ENCODE measurements at regions not wholly inside any gene's neighbourhood (a gene's known extent, or its start where the extent isn't known, plus 50 kb on each side); places are given as distances from the start of the nearest gene placed in this dataset.
"Not testable (repeated sequence)": the region's sequence is repeated elsewhere in the genome, so short reads cannot be mapped to it uniquely, and the experiment has no call there.

GRCh38 chr9:42335984-42336657 lies 152.7 kb downstream of the SPATA31A6 start:
- not testable (repeated sequence) for H3K9me3 ChIP-seq (ENCODE audit: low read length); H3K4me2 ChIP-seq (ENCODE audit: low read depth, low read length, poor library complexity, severe bottlenecking); DNase-seq; H3K79me2 ChIP-seq (ENCODE audit: low read length); H3K27ac ChIP-seq (ENCODE audit: low read length); H3K4me3 ChIP-seq (ENCODE audit: low read length); H3K9me2 ChIP-seq (replicated peaks; ENCODE audit: insufficient read depth, low read length); H2AFZ ChIP-seq (ENCODE audit: low read length); H4K20me1 ChIP-seq (ENCODE audit: insufficient read depth, low read depth, low read length); H3K27me3 ChIP-seq (ENCODE audit: low read length); H3K9ac ChIP-seq (ENCODE audit: low read length); H3K36me3 ChIP-seq (ENCODE audit: insufficient read depth, low read length); H3K4me1 ChIP-seq (ENCODE audit: low read length)

GRCh38 chr9:42338275-42338674 lies 154.8 kb downstream of the SPATA31A6 start:
- not testable (repeated sequence) for H3K79me2 ChIP-seq (ENCODE audit: low read length)

GRCh38 chr9:42339671-42340434 lies 156.4 kb downstream of the SPATA31A6 start:
- H3K27ac ChIP-seq (ENCODE audit: low read length); H3K4me2 ChIP-seq (ENCODE audit: low read depth, low read length, poor library complexity, severe bottlenecking); H3K9ac ChIP-seq (ENCODE audit: low read length); H2AFZ ChIP-seq (ENCODE audit: low read length); H3K4me1 ChIP-seq (ENCODE audit: low read length); H3K27me3 ChIP-seq (ENCODE audit: low read length); DNase-seq; H3K9me3 ChIP-seq (ENCODE audit: low read length); H4K20me1 ChIP-seq (ENCODE audit: insufficient read depth, low read depth, low read length); H3K36me3 ChIP-seq (ENCODE audit: insufficient read depth, low read length); H3K4me3 ChIP-seq (ENCODE audit: low read length); H3K9me2 ChIP-seq (replicated peaks; ENCODE audit: insufficient read depth, low read length); H3K79me2 ChIP-seq (ENCODE audit: low read length): not testable (repeated sequence)

More at GRCh38 chr9:42338275-42338674, 154.8 kb downstream of the SPATA31A6 start:
- H3K4me3 ChIP-seq (ENCODE audit: low read length); H3K9me3 ChIP-seq (ENCODE audit: low read length); H3K27ac ChIP-seq (ENCODE audit: low read length); H3K4me2 ChIP-seq (ENCODE audit: low read depth, low read length, poor library complexity, severe bottlenecking); H3K9ac ChIP-seq (ENCODE audit: low read length); H2AFZ ChIP-seq (ENCODE audit: low read length); H3K4me1 ChIP-seq (ENCODE audit: low read length); H3K9me2 ChIP-seq (replicated peaks; ENCODE audit: insufficient read depth, low read length); H3K36me3 ChIP-seq (ENCODE audit: insufficient read depth, low read length); H4K20me1 ChIP-seq (ENCODE audit: insufficient read depth, low read depth, low read length); DNase-seq; H3K27me3 ChIP-seq (ENCODE audit: low read length): not testable (repeated sequence)

GRCh38 chr9:42340435-42340723 lies 156.9 kb downstream of the SPATA31A6 start:
- not testable (repeated sequence) for H3K4me1 ChIP-seq (ENCODE audit: low read length); DNase-seq; H3K9me2 ChIP-seq (replicated peaks; ENCODE audit: insufficient read depth, low read length); H4K20me1 ChIP-seq (ENCODE audit: insufficient read depth, low read depth, low read length); H3K27ac ChIP-seq (ENCODE audit: low read length); H2AFZ ChIP-seq (ENCODE audit: low read length); H3K9me3 ChIP-seq (ENCODE audit: low read length); H3K36me3 ChIP-seq (ENCODE audit: insufficient read depth, low read length); H3K27me3 ChIP-seq (ENCODE audit: low read length); H3K4me3 ChIP-seq (ENCODE audit: low read length); H3K9ac ChIP-seq (ENCODE audit: low read length); H3K4me2 ChIP-seq (ENCODE audit: low read depth, low read length, poor library complexity, severe bottlenecking); H3K79me2 ChIP-seq (ENCODE audit: low read length)

- H3K27ac ChIP-seq (ENCODE audit: low read length); H4K20me1 ChIP-seq (ENCODE audit: insufficient read depth, low read depth, low read length); H3K36me3 ChIP-seq (ENCODE audit: insufficient read depth, low read length); H3K27me3 ChIP-seq (ENCODE audit: low read length); H3K79me2 ChIP-seq (ENCODE audit: low read length); H3K9ac ChIP-seq (ENCODE audit: low read length); H3K9me3 ChIP-seq (ENCODE audit: low read length); H3K4me2 ChIP-seq (ENCODE audit: low read depth, low read length, poor library complexity, severe bottlenecking); H3K9me2 ChIP-seq (replicated peaks; ENCODE audit: insufficient read depth, low read length); DNase-seq; H3K4me1 ChIP-seq (ENCODE audit: low read length); H2AFZ ChIP-seq (ENCODE audit: low read length); H3K4me3 ChIP-seq (ENCODE audit: low read length): not testable (repeated sequence)
These were observed 158.4 kb downstream of the SPATA31A6 start for GRCh38 chr9:42341860-42342259.

- not testable (repeated sequence) for H3K9me2 ChIP-seq (replicated peaks; ENCODE audit: insufficient read depth, low read length); DNase-seq; H3K4me2 ChIP-seq (ENCODE audit: low read depth, low read length, poor library complexity, severe bottlenecking)
These were observed 158.8 kb downstream of the SPATA31A6 start for GRCh38 chr9:42342297-42342696.

GRCh38 chr9:42344508-42344907 lies 161.0 kb downstream of the SPATA31A6 start:
- DNase-seq; H4K20me1 ChIP-seq (ENCODE audit: insufficient read depth, low read depth, low read length): not testable (repeated sequence)

More at GRCh38 chr9:42342297-42342696, 158.8 kb downstream of the SPATA31A6 start:
- not testable (repeated sequence) for H3K4me3 ChIP-seq (ENCODE audit: low read length); H3K4me1 ChIP-seq (ENCODE audit: low read length); H3K9ac ChIP-seq (ENCODE audit: low read length); H3K36me3 ChIP-seq (ENCODE audit: insufficient read depth, low read length); H2AFZ ChIP-seq (ENCODE audit: low read length); H3K79me2 ChIP-seq (ENCODE audit: low read length); H3K9me3 ChIP-seq (ENCODE audit: low read length); H3K27me3 ChIP-seq (ENCODE audit: low read length); H4K20me1 ChIP-seq (ENCODE audit: insufficient read depth, low read depth, low read length); H3K27ac ChIP-seq (ENCODE audit: low read length)

GRCh38 chr9:42346916-42347315 lies 163.5 kb downstream of the SPATA31A6 start:
- not testable (repeated sequence) for H3K27me3 ChIP-seq (ENCODE audit: low read length); H3K4me1 ChIP-seq (ENCODE audit: low read length); H3K4me2 ChIP-seq (ENCODE audit: low read depth, low read length, poor library complexity, severe bottlenecking); H3K36me3 ChIP-seq (ENCODE audit: insufficient read depth, low read length); H3K27ac ChIP-seq (ENCODE audit: low read length); H2AFZ ChIP-seq (ENCODE audit: low read length); H3K9ac ChIP-seq (ENCODE audit: low read length); H4K20me1 ChIP-seq (ENCODE audit: insufficient read depth, low read depth, low read length); H3K9me3 ChIP-seq (ENCODE audit: low read length); H3K9me2 ChIP-seq (replicated peaks; ENCODE audit: insufficient read depth, low read length); H3K79me2 ChIP-seq (ENCODE audit: low read length); H3K4me3 ChIP-seq (ENCODE audit: low read length); DNase-seq

More at GRCh38 chr9:42344508-42344907, 161.0 kb downstream of the SPATA31A6 start:
- not testable (repeated sequence) for H3K36me3 ChIP-seq (ENCODE audit: insufficient read depth, low read length); H3K79me2 ChIP-seq (ENCODE audit: low read length); H3K9me3 ChIP-seq (ENCODE audit: low read length); H3K9ac ChIP-seq (ENCODE audit: low read length); H2AFZ ChIP-seq (ENCODE audit: low read length); H3K27ac ChIP-seq (ENCODE audit: low read length); H3K27me3 ChIP-seq (ENCODE audit: low read length); H3K4me3 ChIP-seq (ENCODE audit: low read length); H3K4me1 ChIP-seq (ENCODE audit: low read length); H3K9me2 ChIP-seq (replicated peaks; ENCODE audit: insufficient read depth, low read length); H3K4me2 ChIP-seq (ENCODE audit: low read depth, low read length, poor library complexity, severe bottlenecking)

Measured in Karpas-422 (cell line).